HepG2 (cell line): ENCODE measurements at regions not wholly inside any gene's neighbourhood (a gene's known extent, or its start where the extent isn't known, plus 50 kb on each side); places are given as distances from the start of the nearest gene placed in this dataset.

Source experiments
- BHLHE40 ChIP-seq: IDR thresholded peaks from 2 replicates; pipeline ENCODE4 v1.6.1; 2011; ENCODE audit warnings: low read length, improper control_type of control experiment
- MAFK ChIP-seq, 2 experiments: IDR thresholded peaks in 1 of 2; conservative IDR thresholded peaks in 1 of 2; 2 replicates each; pipeline ENCODE4 v1.6.1; 2011; ENCODE audit warnings: improper control_type of control experiment in 2 of 2, low read length in 2 of 2
- MED1 ChIP-seq: sonication (generic); formaldehyde crosslinking; IDR thresholded peaks from 2 replicates; pipeline ENCODE4 v1.4.0; 2020; ENCODE audit warnings: missing genetic modification reagents
- NR3C1 ChIP-seq: sonication (generic); formaldehyde crosslinking; IDR thresholded peaks from 2 replicates; pipeline ENCODE4 v1.4.0; 2020; ENCODE audit warnings: missing genetic modification reagents
- POLR2A ChIP-seq, 2 experiments: IDR thresholded peaks; 2 replicates each; pipeline ENCODE4 v1.6.1; 2011; ENCODE audit warnings: low read depth in 2 of 2, low read length in 2 of 2, mild to moderate bottlenecking in 1 of 2, moderate library complexity in 1 of 2; ENCODE audit not compliant: insufficient read depth in 1 of 2
- POLR2AphosphoS5 ChIP-seq: IDR thresholded peaks from 2 replicates; pipeline ENCODE4 v1.6.1; 2012; ENCODE audit warnings: low read depth, low read length
- RAD21 ChIP-seq: fragments of 450-650 bp; formaldehyde crosslinking; IDR thresholded peaks from 2 replicates; pipeline ENCODE4 v1.5.0; 2020; ENCODE audit warnings: mild to moderate bottlenecking
- ZFX ChIP-seq: sonication (generic); formaldehyde crosslinking; IDR thresholded peaks from 2 replicates; pipeline ENCODE4 v1.4.0; 2020; ENCODE audit warnings: mild to moderate bottlenecking, low read depth, missing genetic modification reagents, moderate library complexity
- ZIK1 ChIP-seq: sonication (generic); formaldehyde crosslinking; IDR thresholded peaks from 2 replicates; pipeline ENCODE4 v1.5.0; 2020; ENCODE audit warnings: mild to moderate bottlenecking, low read depth, missing genetic modification reagents, borderline replicate concordance
- ZNF274 ChIP-seq: sonication (generic); formaldehyde crosslinking; IDR thresholded peaks from 2 replicates; pipeline ENCODE4 v1.5.1; 2020; ENCODE audit warnings: mild to moderate bottlenecking, missing genetic modification reagents
- ZNF720 ChIP-seq: sonication (generic); formaldehyde crosslinking; IDR thresholded peaks from 2 replicates; pipeline ENCODE4 v1.4.0; 2020; ENCODE audit warnings: missing genetic modification reagents
- TF ChIP-seq, protein P1 (sequence below): sonication (generic); formaldehyde crosslinking; IDR thresholded peaks from 2 replicates; pipeline ENCODE4 v1.5.0; 2020; ENCODE audit warnings: mild to moderate bottlenecking, missing genetic modification reagents, moderate library complexity
- TF ChIP-seq, protein P2 (sequence below): sonication (generic); formaldehyde crosslinking; conservative IDR thresholded peaks from 2 replicates; pipeline ENCODE4 v1.8.1; 2023; ENCODE audit warnings: missing genetic modification reagents
- TF ChIP-seq, protein P3 (sequence below): sonication (generic); formaldehyde crosslinking; IDR thresholded peaks from 2 replicates; pipeline ENCODE4 v1.9.0; 2022; ENCODE audit warnings: low read depth, missing genetic modification reagents

DNA sequence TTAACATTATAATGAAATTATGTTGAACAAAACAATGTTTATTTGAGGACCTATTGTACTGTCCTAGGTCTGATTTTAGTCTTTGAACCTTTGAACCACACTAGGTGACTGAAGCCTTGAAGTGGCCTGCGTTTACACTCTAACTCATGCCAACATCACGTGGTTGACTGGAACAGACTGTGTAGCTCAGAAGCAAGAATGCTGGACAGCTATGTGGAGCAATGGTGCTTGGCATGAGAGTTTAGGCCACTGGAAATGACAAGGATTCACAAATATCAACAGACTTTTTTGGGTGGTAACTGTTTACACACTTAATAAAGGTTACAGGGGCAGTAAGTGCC is 391.5 kb downstream of the RAP2B start:
- no peak for TF ChIP-seq POLR2AphosphoS5
- peak; percentile 71 for TF ChIP-seq BHLHE40
- TF ChIP-seq ZFX, result no peak
- TF ChIP-seq MAFK (conservative IDR thresholded peaks at IDR 0.05 in 1 of 2, IDR thresholded peaks at IDR 0.05 in 1 of 2; ENCODE audit: low read length in 2 of 2), result no peak
- TF ChIP-seq POLR2A (IDR thresholded peaks at IDR 0.05; ENCODE audit: insufficient read depth in 1 of 2, low read depth in 2 of 2, low read length in 2 of 2), result no peak
- TF ChIP-seq, protein P1, sequence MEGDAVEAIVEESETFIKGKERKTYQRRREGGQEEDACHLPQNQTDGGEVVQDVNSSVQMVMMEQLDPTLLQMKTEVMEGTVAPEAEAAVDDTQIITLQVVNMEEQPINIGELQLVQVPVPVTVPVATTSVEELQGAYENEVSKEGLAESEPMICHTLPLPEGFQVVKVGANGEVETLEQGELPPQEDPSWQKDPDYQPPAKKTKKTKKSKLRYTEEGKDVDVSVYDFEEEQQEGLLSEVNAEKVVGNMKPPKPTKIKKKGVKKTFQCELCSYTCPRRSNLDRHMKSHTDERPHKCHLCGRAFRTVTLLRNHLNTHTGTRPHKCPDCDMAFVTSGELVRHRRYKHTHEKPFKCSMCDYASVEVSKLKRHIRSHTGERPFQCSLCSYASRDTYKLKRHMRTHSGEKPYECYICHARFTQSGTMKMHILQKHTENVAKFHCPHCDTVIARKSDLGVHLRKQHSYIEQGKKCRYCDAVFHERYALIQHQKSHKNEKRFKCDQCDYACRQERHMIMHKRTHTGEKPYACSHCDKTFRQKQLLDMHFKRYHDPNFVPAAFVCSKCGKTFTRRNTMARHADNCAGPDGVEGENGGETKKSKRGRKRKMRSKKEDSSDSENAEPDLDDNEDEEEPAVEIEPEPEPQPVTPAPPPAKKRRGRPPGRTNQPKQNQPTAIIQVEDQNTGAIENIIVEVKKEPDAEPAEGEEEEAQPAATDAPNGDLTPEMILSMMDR (CRISPR knock-in tag), result no peak
- no peak for TF ChIP-seq MED1 (CRISPR knock-in tag)
- no peak for TF ChIP-seq NR3C1 (CRISPR knock-in tag)
- TF ChIP-seq ZNF274, result no peak
- TF ChIP-seq, protein P2, sequence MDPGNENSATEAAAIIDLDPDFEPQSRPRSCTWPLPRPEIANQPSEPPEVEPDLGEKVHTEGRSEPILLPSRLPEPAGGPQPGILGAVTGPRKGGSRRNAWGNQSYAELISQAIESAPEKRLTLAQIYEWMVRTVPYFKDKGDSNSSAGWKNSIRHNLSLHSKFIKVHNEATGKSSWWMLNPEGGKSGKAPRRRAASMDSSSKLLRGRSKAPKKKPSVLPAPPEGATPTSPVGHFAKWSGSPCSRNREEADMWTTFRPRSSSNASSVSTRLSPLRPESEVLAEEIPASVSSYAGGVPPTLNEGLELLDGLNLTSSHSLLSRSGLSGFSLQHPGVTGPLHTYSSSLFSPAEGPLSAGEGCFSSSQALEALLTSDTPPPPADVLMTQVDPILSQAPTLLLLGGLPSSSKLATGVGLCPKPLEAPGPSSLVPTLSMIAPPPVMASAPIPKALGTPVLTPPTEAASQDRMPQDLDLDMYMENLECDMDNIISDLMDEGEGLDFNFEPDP (CRISPR knock-in tag), result no peak
- TF ChIP-seq, protein P3, sequence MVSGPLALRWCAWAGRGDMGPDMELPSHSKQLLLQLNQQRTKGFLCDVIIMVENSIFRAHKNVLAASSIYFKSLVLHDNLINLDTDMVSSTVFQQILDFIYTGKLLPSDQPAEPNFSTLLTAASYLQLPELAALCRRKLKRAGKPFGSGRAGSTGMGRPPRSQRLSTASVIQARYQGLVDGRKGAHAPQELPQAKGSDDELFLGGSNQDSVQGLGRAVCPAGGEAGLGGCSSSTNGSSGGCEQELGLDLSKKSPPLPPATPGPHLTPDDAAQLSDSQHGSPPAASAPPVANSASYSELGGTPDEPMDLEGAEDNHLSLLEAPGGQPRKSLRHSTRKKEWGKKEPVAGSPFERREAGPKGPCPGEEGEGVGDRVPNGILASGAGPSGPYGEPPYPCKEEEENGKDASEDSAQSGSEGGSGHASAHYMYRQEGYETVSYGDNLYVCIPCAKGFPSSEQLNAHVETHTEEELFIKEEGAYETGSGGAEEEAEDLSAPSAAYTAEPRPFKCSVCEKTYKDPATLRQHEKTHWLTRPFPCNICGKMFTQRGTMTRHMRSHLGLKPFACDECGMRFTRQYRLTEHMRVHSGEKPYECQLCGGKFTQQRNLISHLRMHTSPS (CRISPR knock-in tag), result no peak
- TF ChIP-seq ZIK1, result no peak
- TF ChIP-seq ZNF720, result no peak
- no peak for TF ChIP-seq RAD21
